GM12878 (cell line): ENCODE measurements at regions not wholly inside any gene's neighbourhood (a gene's known extent, or its start where the extent isn't known, plus 50 kb on each side); places are given as distances from the start of the nearest gene placed in this dataset.

Source experiments
- ASH2L ChIP-seq: fragments of 300-600, 200-600 bp; sonication (generic); IDR thresholded peaks from 2 replicates; pipeline ENCODE4 v1.6.1; 2017; ENCODE audit warnings: low read depth, mild to moderate bottlenecking, borderline replicate concordance
- ATF2 ChIP-seq: IDR thresholded peaks from 2 replicates; pipeline ENCODE4 v1.6.1; 2012; ENCODE audit warnings: low read length, inconsistent platforms
- ATF7 ChIP-seq: fragments of 450-650 bp; IDR thresholded peaks from 2 replicates; pipeline ENCODE4 v1.6.1; 2016; ENCODE audit warnings: low read depth, mild to moderate bottlenecking
- BCL11A ChIP-seq: IDR thresholded peaks from 2 replicates; pipeline ENCODE4 v1.6.1; 2011; ENCODE audit warnings: low read depth, low read length
- CHD1 ChIP-seq: IDR thresholded peaks from 2 replicates; pipeline ENCODE4 v1.6.1; 2012; ENCODE audit warnings: low read depth, low read length, improper control_type of control experiment
- E2F4 ChIP-seq: IDR thresholded peaks from 2 replicates; pipeline ENCODE4 v1.6.1; 2012; ENCODE audit warnings: low read depth, low read length, improper control_type of control experiment
- HDGF ChIP-seq: fragments of 450-650 bp; IDR thresholded peaks from 2 replicates; pipeline ENCODE4 v1.6.1; 2016; ENCODE audit warnings: antibody characterized with exemption
- JUND ChIP-seq: IDR thresholded peaks from 2 replicates; pipeline ENCODE4 v1.6.1; 2012; ENCODE audit warnings: low read depth, mild to moderate bottlenecking, low read length, improper control_type of control experiment, moderate library complexity
- KDM1A ChIP-seq: fragments of 200-600 bp; sonication (generic); IDR thresholded peaks from 2 replicates; pipeline ENCODE4 v1.6.1; 2016; ENCODE audit warnings: borderline replicate concordance
- KLF5 ChIP-seq: fragments of 450-650 bp; IDR thresholded peaks from 2 replicates; pipeline ENCODE4 v1.6.1; 2014; ENCODE audit warnings: mild to moderate bottlenecking; ENCODE audit not compliant: partially characterized antibody
- MEF2A ChIP-seq: IDR thresholded peaks from 2 replicates; pipeline ENCODE4 v1.6.1; 2011; ENCODE audit warnings: low read depth, mild to moderate bottlenecking, low read length, moderate library complexity; ENCODE audit not compliant: insufficient read depth
- NKRF ChIP-seq: fragments of 450-650 bp; conservative IDR thresholded peaks from 2 replicates; pipeline ENCODE4 v1.6.1; 2017; ENCODE audit warnings: mild to moderate bottlenecking, moderate library complexity
- NR2C1 ChIP-seq: fragments of 450-650 bp; IDR thresholded peaks from 2 replicates; pipeline ENCODE4 v1.6.1; 2017; ENCODE audit warnings: antibody characterized with exemption, mild to moderate bottlenecking, moderate library complexity
- NRF1 ChIP-seq: conservative IDR thresholded peaks from 2 replicates; pipeline ENCODE4 v1.6.1; 2011; ENCODE audit warnings: mild to moderate bottlenecking, low read depth, low read length, improper control_type of control experiment
- PBX3 ChIP-seq: IDR thresholded peaks from 2 replicates; pipeline ENCODE4 v1.6.1; 2011; ENCODE audit warnings: mild to moderate bottlenecking, low read depth, low read length, moderate library complexity; ENCODE audit not compliant: insufficient replicate concordance
- RAD21 ChIP-seq: IDR thresholded peaks from 2 replicates; pipeline ENCODE4 v1.6.1; 2011; ENCODE audit warnings: mild to moderate bottlenecking, low read depth, low read length, moderate library complexity; ENCODE audit not compliant: insufficient read depth
- RELA ChIP-seq: fragments of 450-650 bp; IDR thresholded peaks from 2 replicates; pipeline ENCODE4 v1.8.0; 2014; ENCODE audit warnings: borderline replicate concordance; ENCODE audit not compliant: partially characterized antibody
- SMAD1 ChIP-seq: fragments of 450-650 bp; IDR thresholded peaks from 2 replicates; pipeline ENCODE4 v1.6.1; 2018; ENCODE audit warnings: mild to moderate bottlenecking, low read depth; ENCODE audit not compliant: partially characterized antibody
- SMARCA5 ChIP-seq: fragments of 450-650 bp; IDR thresholded peaks from 2 replicates; pipeline ENCODE4 v1.6.1; 2017; ENCODE audit warnings: mild to moderate bottlenecking
- STAT1 ChIP-seq: fragments of 450-650 bp; conservative IDR thresholded peaks from 2 replicates; pipeline ENCODE4 v1.6.1; 2014; ENCODE audit warnings: antibody characterized with exemption, mild to moderate bottlenecking
- TCF7 ChIP-seq: IDR thresholded peaks from 2 replicates; pipeline ENCODE4 v1.6.1; 2014; ENCODE audit warnings: antibody characterized with exemption, borderline replicate concordance
- ZBTB33 ChIP-seq: fragments of 450-650 bp; IDR thresholded peaks from 2 replicates; pipeline ENCODE4 v1.6.1; 2017; ENCODE audit warnings: mild to moderate bottlenecking
- ZNF217 ChIP-seq: fragments of 450-650 bp; IDR thresholded peaks from 2 replicates; pipeline ENCODE4 v1.6.1; 2017; ENCODE audit warnings: antibody characterized with exemption, mild to moderate bottlenecking

GRCh38 chr3:71984843-71985613 lies 200.1 kb upstream of the PROK2 start (continued):
- TF ChIP-seq PBX3, result no peak
- TF ChIP-seq ZBTB33, result no peak
- no peak for TF ChIP-seq SMAD1
- TF ChIP-seq HDGF, result no peak
- TF ChIP-seq RELA, result no peak
- TF ChIP-seq KDM1A, result no peak
- TF ChIP-seq SMARCA5, result peak; percentile 81; the same call in 1 of the 2 replicates
- TF ChIP-seq BCL11A, result peak; percentile 83
- no peak for TF ChIP-seq NRF1
- TF ChIP-seq NKRF, result no peak
- peak; percentile 87 for TF ChIP-seq ATF7
- TF ChIP-seq TCF7, result peak; percentile 65
- peak; percentile 97 for TF ChIP-seq ATF2
- peak; percentile 25; the same call in 1 of the 2 replicates for TF ChIP-seq RAD21
- TF ChIP-seq JUND, result peak; percentile 72; the same call in 1 of the 2 replicates
- no peak for TF ChIP-seq CHD1
- no peak for TF ChIP-seq NR2C1
- TF ChIP-seq STAT1, result no peak
- no peak for TF ChIP-seq ASH2L
- TF ChIP-seq KLF5, result no peak
- no peak for TF ChIP-seq E2F4
- peak; percentile 92; the same call in 1 of the 2 replicates for TF ChIP-seq ZNF217
- TF ChIP-seq MEF2A, result peak; percentile 96
